GM23338 (cell line): ENCODE measurements at regions not wholly inside any gene's neighbourhood (a gene's known extent, or its start where the extent isn't known, plus 50 kb on each side); places are given as distances from the start of the nearest gene placed in this dataset.

Source experiments
- ATAC-seq: fragments of 200-7000 bp; cut with Tn5 transposase; 3 replicates; pipeline ENCODE4 v1.9.1; 2020
- DNase-seq: peaks from one replicate; pipeline ENCODE4 v3.0.0-alpha.2; 2015; ENCODE audit warnings: low spot score
- H2AFZ ChIP-seq: fragments of 200-600 bp; sonication (generic); 2 replicates; pipeline ENCODE4 v1.8.0; 2016; ENCODE audit warnings: antibody characterized with exemption, mild to moderate bottlenecking, moderate library complexity
- H3F3A ChIP-seq: fragments of 200-600 bp; sonication (generic); replicated peaks from 2 replicates; pipeline ENCODE4 v1.8.0; 2017; ENCODE audit warnings: antibody characterized with exemption, mixed run types, low read depth
- H3K27ac ChIP-seq: fragments of 200-600 bp; sonication (generic); 2 replicates; pipeline ENCODE4 v1.6.1; 2016; ENCODE audit warnings: low read depth
- H3K27me3 ChIP-seq: fragments of 200-600 bp; sonication (generic); 2 replicates; pipeline ENCODE4 v1.8.0; 2016; ENCODE audit warnings: mild to moderate bottlenecking, mixed run types, moderate library complexity; ENCODE audit not compliant: insufficient read depth
- H3K36me3 ChIP-seq: fragments of 200-600 bp; sonication (generic); 2 replicates; pipeline ENCODE4 v1.8.0; 2016; ENCODE audit warnings: mild to moderate bottlenecking; ENCODE audit not compliant: insufficient read depth
- H3K4me1 ChIP-seq: fragments of 200-600 bp; sonication (generic); 2 replicates; pipeline ENCODE4 v1.8.0; 2016; ENCODE audit warnings: mild to moderate bottlenecking, moderate library complexity; ENCODE audit not compliant: insufficient read depth
- H3K4me2 ChIP-seq: fragments of 200-600 bp; sonication (generic); 2 replicates; pipeline ENCODE4 v1.7.1; 2017; ENCODE audit warnings: mixed run types
- H3K4me3 ChIP-seq: fragments of 200-600 bp; sonication (generic); 2 replicates; pipeline ENCODE4 v1.6.1; 2016; ENCODE audit warnings: mixed run types
- H3K79me2 ChIP-seq: fragments of 200-600 bp; sonication (generic); replicated peaks from 2 replicates; pipeline ENCODE4 v1.8.0; 2017; ENCODE audit warnings: mild to moderate bottlenecking; ENCODE audit not compliant: insufficient read depth
- H3K9me2 ChIP-seq: fragments of 200-600 bp; sonication (generic); 2 replicates; pipeline ENCODE4 v1.8.0; 2017; ENCODE audit not compliant: insufficient read depth
- H4K20me1 ChIP-seq: fragments of 200-600 bp; sonication (generic); replicated peaks from 2 replicates; pipeline ENCODE4 v1.8.0; 2017; ENCODE audit warnings: mild to moderate bottlenecking; ENCODE audit not compliant: insufficient read depth
- H3K27ac Mint-ChIP-seq: 2 replicates; pipeline ENCODE4 v1.8.0; 2020; ENCODE audit warnings: inconsistent platforms, mild to moderate bottlenecking, moderate library complexity, mixed read lengths
- H3K27me3 Mint-ChIP-seq: 3 replicates; pipeline ENCODE4 v1.8.0; 2022; ENCODE audit warnings: low read depth, mild to moderate bottlenecking, moderate library complexity, mixed read lengths, inconsistent platforms; ENCODE audit not compliant: insufficient read depth, poor library complexity
- H3K36me3 Mint-ChIP-seq: 3 replicates; pipeline ENCODE4 v1.8.0; 2021; ENCODE audit warnings: low read depth, mild to moderate bottlenecking, inconsistent platforms, moderate library complexity, mixed read lengths
- H3K4me1 Mint-ChIP-seq: 3 replicates; pipeline ENCODE4 v1.8.0; 2020; ENCODE audit warnings: mild to moderate bottlenecking, inconsistent platforms, mixed read lengths
- H3K4me3 Mint-ChIP-seq: 3 replicates; pipeline ENCODE4 v1.8.0; 2021; ENCODE audit warnings: moderate library complexity, mild to moderate bottlenecking, inconsistent platforms, mixed read lengths
- H3K9me3 Mint-ChIP-seq: 3 replicates; pipeline ENCODE4 v1.8.0; 2020; ENCODE audit warnings: moderate library complexity, mild to moderate bottlenecking, inconsistent platforms, mixed read lengths
- CREB1 ChIP-seq: fragments of 250-450 bp; sonication (Bioruptor Pico); IDR thresholded peaks from 2 replicates; pipeline ENCODE4 v1.5.0; 2020; ENCODE audit warnings: low read depth, mild to moderate bottlenecking, moderate library complexity
- EZH2phosphoT487 ChIP-seq: fragments of 200-600 bp; sonication (generic); IDR thresholded peaks from one replicate; pipeline ENCODE4 v1.8.1; 2018; ENCODE audit warnings: antibody characterized with exemption; ENCODE audit not compliant: unreplicated experiment
- NANOG ChIP-seq: IDR thresholded peaks from 2 replicates; pipeline ENCODE4 v1.6.1; 2016; ENCODE audit warnings: antibody characterized with exemption, borderline replicate concordance
- POLR2AphosphoS5 ChIP-seq: IDR thresholded peaks from 2 replicates; pipeline ENCODE4 v1.6.1; 2016; ENCODE audit warnings: antibody characterized with exemption, low read depth
- REST ChIP-seq: IDR thresholded peaks from one replicate; pipeline ENCODE4 v1.6.1; 2018; ENCODE audit warnings: antibody characterized with exemption; ENCODE audit not compliant: unreplicated experiment
- ZNF114 ChIP-seq: fragments of 250-450 bp; sonication (Bioruptor Pico); IDR thresholded peaks from 2 replicates; pipeline ENCODE4 v1.5.0; 2020; ENCODE audit warnings: mild to moderate bottlenecking, moderate library complexity
- ZNF331 ChIP-seq: fragments of 250-450 bp; sonication (Bioruptor Pico); IDR thresholded peaks from 2 replicates; pipeline ENCODE4 v1.5.0; 2020; ENCODE audit warnings: low read depth, mild to moderate bottlenecking, moderate library complexity
- TF ChIP-seq, protein P1 (sequence below): IDR thresholded peaks from 2 replicates; pipeline ENCODE4 v1.6.1; 2016; ENCODE audit warnings: antibody characterized with exemption

DNA sequence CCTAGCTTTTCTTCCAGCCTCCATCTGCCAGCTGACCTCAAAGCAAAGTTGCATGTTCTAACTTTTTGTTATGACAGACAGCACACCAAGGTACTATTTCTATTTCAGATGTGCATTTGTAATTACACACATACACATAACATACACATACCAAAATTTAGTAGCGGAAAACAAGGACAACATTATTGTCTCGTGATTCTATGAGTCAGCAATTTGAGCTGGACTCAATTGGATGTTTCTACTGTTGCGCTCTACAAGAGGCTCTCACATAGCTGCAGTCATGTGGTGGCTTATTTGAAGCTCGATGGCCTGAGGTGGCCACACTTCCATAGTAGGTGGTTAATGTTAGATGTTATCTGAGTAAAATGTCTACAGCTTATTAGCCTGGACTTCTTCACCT, 1010.1 kb upstream of the B3GALT2 start:
- DNase-seq, result no peak
- no peaks in the 10 kb centered on the region for H3K4me1 ChIP-seq
- ATAC-seq, result no peak
- Mint-ChIP-seq H3K27ac (0 out of 2 replicates have a peak overlapping the region, but pooled peaks have one; percentile 8), H3K4me3 (no peak overlapping the region), H3K4me1 (no peaks in the 10 kb centered on the region), H3K27me3 (no peaks in the 10 kb centered on the region), H3K9me3 (no peaks in the 10 kb centered on the region), H3K36me3 (no peaks in the 10 kb centered on the region)
- no peaks in the 10 kb centered on the region for H3K79me2 ChIP-seq
- TF ChIP-seq EZH2phosphoT487 (no peak), POLR2AphosphoS5 (no peak), CREB1 (CRISPR knock-in tag) (no peak), ZNF114 (no peak)
- no peaks in the 10 kb centered on the region for H3K36me3 ChIP-seq
- H3K9me2 ChIP-seq, result no peaks in the 10 kb centered on the region
- no peak overlapping the region for H3K4me2 ChIP-seq
- peak overlapping the region; percentile 34; the same call in 1 of the 2 replicates for H2AFZ ChIP-seq
- H3K27ac ChIP-seq, result no peak overlapping the region
- H3K4me3 ChIP-seq, result no peak overlapping the region
- H4K20me1 ChIP-seq, result no peaks in the 10 kb centered on the region
- H3F3A ChIP-seq, result no peaks in the 10 kb centered on the region
- no peaks in the 10 kb centered on the region for H3K27me3 ChIP-seq

GRCh38 chr1:194194724-194195123, 1008.3 kb upstream of the B3GALT2 start:
- TF ChIP-seq, protein P1, sequence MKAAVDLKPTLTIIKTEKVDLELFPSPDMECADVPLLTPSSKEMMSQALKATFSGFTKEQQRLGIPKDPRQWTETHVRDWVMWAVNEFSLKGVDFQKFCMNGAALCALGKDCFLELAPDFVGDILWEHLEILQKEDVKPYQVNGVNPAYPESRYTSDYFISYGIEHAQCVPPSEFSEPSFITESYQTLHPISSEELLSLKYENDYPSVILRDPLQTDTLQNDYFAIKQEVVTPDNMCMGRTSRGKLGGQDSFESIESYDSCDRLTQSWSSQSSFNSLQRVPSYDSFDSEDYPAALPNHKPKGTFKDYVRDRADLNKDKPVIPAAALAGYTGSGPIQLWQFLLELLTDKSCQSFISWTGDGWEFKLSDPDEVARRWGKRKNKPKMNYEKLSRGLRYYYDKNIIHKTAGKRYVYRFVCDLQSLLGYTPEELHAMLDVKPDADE, result no peak
- no peak for TF ChIP-seq REST
- Mint-ChIP-seq H3K36me3 (no peaks in the 10 kb centered on the region), H3K4me1 (no peaks in the 10 kb centered on the region), H3K4me3 (no peak overlapping the region), H3K9me3 (no peaks in the 10 kb centered on the region), H3K27me3 (no peaks in the 10 kb centered on the region), H3K27ac (no peak overlapping the region)
- Histone ChIP-seq H3K36me3 (no peaks in the 10 kb centered on the region), H3K4me3 (no peak overlapping the region), H3F3A (no peaks in the 10 kb centered on the region), H4K20me1 (no peaks in the 10 kb centered on the region), H3K4me1 (no peaks in the 10 kb centered on the region), H3K4me2 (no peak overlapping the region), H3K79me2 (no peaks in the 10 kb centered on the region), H3K27ac (no peak overlapping the region), H3K9me2 (no peaks in the 10 kb centered on the region), H2AFZ (no peak overlapping the region; the same call in 1 of the 2 replicates), H3K27me3 (no peaks in the 10 kb centered on the region)
- no peak for ATAC-seq
- DNase-seq, result no peak

- no peak overlapping the region for H3K4me2 ChIP-seq
- DNase-seq (no peak), ATAC-seq (no peak)
- Mint-ChIP-seq H3K27me3 (no peaks in the 10 kb centered on the region), H3K36me3 (peaks cover 6% of the 10 kb centered on the region; the same call in 2 of the 3 replicates), H3K4me3 (no peak overlapping the region), H3K9me3 (peaks cover 9% of the 10 kb centered on the region), H3K4me1 (no peaks in the 10 kb centered on the region), H3K27ac (no peak overlapping the region)
- no peaks in the 10 kb centered on the region for H3K36me3 ChIP-seq
- no peak overlapping the region for H3K27ac ChIP-seq
- no peaks in the 10 kb centered on the region for H3F3A ChIP-seq
- H3K79me2 ChIP-seq, result no peaks in the 10 kb centered on the region
- H2AFZ ChIP-seq, result peak overlapping the region; percentile 21; the same call in 1 of the 2 replicates
- no peak overlapping the region for H3K4me3 ChIP-seq
- H3K9me2 ChIP-seq, result no peaks in the 10 kb centered on the region; the same call in 1 of the 2 replicates
- H3K27me3 ChIP-seq, result no peaks in the 10 kb centered on the region
- H3K4me1 ChIP-seq, result no peaks in the 10 kb centered on the region
- H4K20me1 ChIP-seq, result no peaks in the 10 kb centered on the region
- TF ChIP-seq ZNF331 (CRISPR knock-in tag) (no peak), POLR2AphosphoS5 (no peak), NANOG (no peak)
- TF ChIP-seq, protein P1, result no peak
These were observed 998.6 kb upstream of the B3GALT2 start for GRCh38 chr1:194184974-194185373.
